Caco-2 (cell line): ENCODE measurements at regions not wholly inside any gene's neighbourhood (a gene's known extent, or its start where the extent isn't known, plus 50 kb on each side); places are given as distances from the start of the nearest gene placed in this dataset.

Source experiments
- BruUV-seq: library from RNA; stranded (reverse); fragments of 400-500 nt; replicated peaks from 2 replicates; lab custom pipeline; 2021; lab: Mats Ljungman, UMichigan
- CTCF ChIA-PET: fragments of 300-600 bp; sonication (Branson Sonifier 250); formaldehyde crosslinking; loops from one replicate; lab custom pipeline; 2022; ENCODE audit warnings: antibody characterized with exemption; lab: Charles Lee
- POLR2A ChIA-PET: fragments of 300-600 bp; sonication (Branson Sonifier 250); formaldehyde crosslinking; loops from one replicate; lab custom pipeline; 2022; ENCODE audit warnings: antibody characterized with exemption; lab: Charles Lee
- DNase-seq, 2 experiments: peaks; one replicate each; pipeline versions ENCODE4 v3.0.0 to v3.0.0-alpha.2; 2020 to 2022
- H3K27me3 ChIP-seq: replicated peaks from 2 replicates; pipeline ENCODE4 v1.6.0; 2011; ENCODE audit warnings: low read length; ENCODE audit not compliant: control insufficient read depth, insufficient read depth
- H3K36me3 ChIP-seq: 2 replicates; pipeline ENCODE4 v1.5.1; 2011; ENCODE audit warnings: low read length; ENCODE audit not compliant: control insufficient read depth, insufficient read depth
- H3K4me1 ChIP-seq: fragments of 250-450 bp; sonication (Bioruptor Pico); 2 replicates; pipeline ENCODE4 v1.5.1; 2020; ENCODE audit warnings: mild to moderate bottlenecking
- H3K4me3 ChIP-seq: 2 replicates; pipeline ENCODE4 v1.5.1; 2011; ENCODE audit warnings: low read depth, mild to moderate bottlenecking, control low read depth, low read length
- H3K9me3 ChIP-seq: fragments of 250-450 bp; sonication (Bioruptor Pico); 2 replicates; pipeline ENCODE4 v1.5.1; 2020; ENCODE audit warnings: mild to moderate bottlenecking, moderate library complexity
- H3K27ac Mint-ChIP-seq: one replicate; pipeline ENCODE4 v1.8.0; 2022; ENCODE audit warnings: mixed read lengths; ENCODE audit not compliant: unreplicated experiment
- H3K27me3 Mint-ChIP-seq: one replicate; pipeline ENCODE4 v1.8.0; 2022; ENCODE audit warnings: mixed read lengths; ENCODE audit not compliant: insufficient read depth, unreplicated experiment
- H3K36me3 Mint-ChIP-seq: one replicate; pipeline ENCODE4 v1.8.0; 2022; ENCODE audit warnings: mild to moderate bottlenecking, mixed read lengths; ENCODE audit not compliant: insufficient read depth, unreplicated experiment
- H3K4me1 Mint-ChIP-seq: one replicate; pipeline ENCODE4 v1.8.0; 2022; ENCODE audit warnings: low read depth, mixed read lengths; ENCODE audit not compliant: unreplicated experiment
- H3K4me3 Mint-ChIP-seq: one replicate; pipeline ENCODE4 v1.8.0; 2022; ENCODE audit warnings: mild to moderate bottlenecking, moderate library complexity, mixed read lengths; ENCODE audit not compliant: unreplicated experiment
- H3K9me3 Mint-ChIP-seq: one replicate; pipeline ENCODE4 v1.8.0; 2022; ENCODE audit warnings: mixed read lengths; ENCODE audit not compliant: unreplicated experiment
- intact Hi-C: fragments of 100-400 bp; cut with micrococcal nuclease; formaldehyde crosslinking; loops from one replicate; pipeline ENCODE4 v1.10.0; 2022; ENCODE audit not compliant: unreplicated experiment
- TF ChIP-seq, protein P1 (sequence below), 2 experiments: fragments of 200-600 bp in 1 of 2; IDR thresholded peaks; 1 replicate in 1 of 2; 2 replicates in 1 of 2; pipeline versions ENCODE4 v1.5.1 to v1.8.0; 2011 to 2022; ENCODE audit warnings: antibody characterized with exemption in 1 of 2, control low read depth in 1 of 2, inconsistent platforms in 1 of 2, low read depth in 1 of 2, low read length in 1 of 2, mild to moderate bottlenecking in 1 of 2, moderate library complexity in 1 of 2; ENCODE audit not compliant: insufficient read depth in 1 of 2, severe bottlenecking in 1 of 2, unreplicated experiment in 1 of 2

DNA sequence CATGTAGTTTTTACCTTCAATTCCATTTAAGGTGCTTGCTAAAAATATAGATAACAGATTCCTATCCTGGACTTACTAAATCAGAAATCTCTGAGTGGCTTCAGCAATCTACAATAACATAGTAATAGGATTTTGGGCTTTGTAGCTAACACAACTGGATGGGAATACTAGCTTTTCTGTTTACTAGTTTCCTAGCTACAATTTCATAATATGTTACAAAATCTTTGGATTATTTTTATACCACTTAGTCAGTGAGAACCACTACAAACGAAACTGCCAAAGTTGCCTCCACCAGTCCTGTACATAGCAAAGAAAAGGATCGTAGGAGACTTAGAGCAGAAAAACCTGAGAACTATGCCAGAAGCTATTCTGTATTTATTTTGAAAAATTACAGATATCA lies 87.7 kb upstream of the ANO3 start:
- no peaks in the 10 kb centered on the region for H3K36me3 ChIP-seq
- ChIA-PET CTCF (no interaction called here), POLR2A (no interaction called here)
- Mint-ChIP-seq H3K4me1 (no peaks in the 10 kb centered on the region), H3K36me3 (no peaks in the 10 kb centered on the region), H3K27me3 (no peaks in the 10 kb centered on the region), H3K27ac (no peak overlapping the region), H3K4me3 (no peak overlapping the region), H3K9me3 (no peaks in the 10 kb centered on the region)
- TF ChIP-seq, protein P1, sequence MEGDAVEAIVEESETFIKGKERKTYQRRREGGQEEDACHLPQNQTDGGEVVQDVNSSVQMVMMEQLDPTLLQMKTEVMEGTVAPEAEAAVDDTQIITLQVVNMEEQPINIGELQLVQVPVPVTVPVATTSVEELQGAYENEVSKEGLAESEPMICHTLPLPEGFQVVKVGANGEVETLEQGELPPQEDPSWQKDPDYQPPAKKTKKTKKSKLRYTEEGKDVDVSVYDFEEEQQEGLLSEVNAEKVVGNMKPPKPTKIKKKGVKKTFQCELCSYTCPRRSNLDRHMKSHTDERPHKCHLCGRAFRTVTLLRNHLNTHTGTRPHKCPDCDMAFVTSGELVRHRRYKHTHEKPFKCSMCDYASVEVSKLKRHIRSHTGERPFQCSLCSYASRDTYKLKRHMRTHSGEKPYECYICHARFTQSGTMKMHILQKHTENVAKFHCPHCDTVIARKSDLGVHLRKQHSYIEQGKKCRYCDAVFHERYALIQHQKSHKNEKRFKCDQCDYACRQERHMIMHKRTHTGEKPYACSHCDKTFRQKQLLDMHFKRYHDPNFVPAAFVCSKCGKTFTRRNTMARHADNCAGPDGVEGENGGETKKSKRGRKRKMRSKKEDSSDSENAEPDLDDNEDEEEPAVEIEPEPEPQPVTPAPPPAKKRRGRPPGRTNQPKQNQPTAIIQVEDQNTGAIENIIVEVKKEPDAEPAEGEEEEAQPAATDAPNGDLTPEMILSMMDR (IDR thresholded peaks at IDR 0.05; ENCODE audit: insufficient read depth in 1 of 2, low read depth in 1 of 2, low read length in 1 of 2, severe bottlenecking in 1 of 2, unreplicated experiment in 1 of 2): no peak
- no peak for DNase-seq
- H3K4me3 ChIP-seq: no peak overlapping the region
- H3K4me1 ChIP-seq: no peaks in the 10 kb centered on the region
- H3K27me3 ChIP-seq: no peaks in the 10 kb centered on the region; the same call in 1 of the 2 replicates
- intact Hi-C loops: no loop called here
- no TSS peak for BruUV-seq
- no peaks in the 10 kb centered on the region for H3K9me3 ChIP-seq

DNA sequence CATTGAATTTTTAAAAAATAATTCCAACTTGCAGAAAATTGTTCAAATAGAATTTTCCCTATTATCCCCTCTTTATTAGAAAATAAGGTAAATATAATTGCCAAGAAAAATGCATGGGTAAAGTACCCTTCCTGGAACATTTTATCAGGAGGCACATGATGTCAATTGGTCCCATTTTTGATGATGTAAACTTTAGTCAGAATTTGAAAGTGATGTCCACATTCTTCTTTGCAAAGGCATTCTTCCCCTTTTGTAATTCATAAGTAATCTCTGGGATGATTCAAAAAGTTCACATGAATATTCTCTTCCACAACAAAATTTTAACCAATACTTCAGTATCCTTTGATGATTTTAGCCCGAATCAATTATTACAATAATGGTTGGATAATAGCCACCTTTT lies 86.9 kb upstream of the ANO3 start:
- TF ChIP-seq, protein P1 (IDR thresholded peaks at IDR 0.05; ENCODE audit: insufficient read depth in 1 of 2, low read depth in 1 of 2, low read length in 1 of 2, severe bottlenecking in 1 of 2, unreplicated experiment in 1 of 2): no peak
- Mint-ChIP-seq H3K4me3 (no peak overlapping the region), H3K27ac (no peak overlapping the region), H3K36me3 (no peaks in the 10 kb centered on the region), H3K27me3 (peaks cover 2% of the 10 kb centered on the region), H3K4me1 (no peaks in the 10 kb centered on the region), H3K9me3 (no peaks in the 10 kb centered on the region)
- no TSS peak for BruUV-seq
- CTCF ChIA-PET: no interaction called here
- Histone ChIP-seq H3K27me3 (no peaks in the 10 kb centered on the region; the same call in 1 of the 2 replicates), H3K36me3 (no peaks in the 10 kb centered on the region), H3K4me3 (no peak overlapping the region), H3K9me3 (no peaks in the 10 kb centered on the region), H3K4me1 (no peaks in the 10 kb centered on the region)
- intact Hi-C loops: no loop called here
- DNase-seq: no peak
- POLR2A ChIA-PET: no interaction called here

DNA sequence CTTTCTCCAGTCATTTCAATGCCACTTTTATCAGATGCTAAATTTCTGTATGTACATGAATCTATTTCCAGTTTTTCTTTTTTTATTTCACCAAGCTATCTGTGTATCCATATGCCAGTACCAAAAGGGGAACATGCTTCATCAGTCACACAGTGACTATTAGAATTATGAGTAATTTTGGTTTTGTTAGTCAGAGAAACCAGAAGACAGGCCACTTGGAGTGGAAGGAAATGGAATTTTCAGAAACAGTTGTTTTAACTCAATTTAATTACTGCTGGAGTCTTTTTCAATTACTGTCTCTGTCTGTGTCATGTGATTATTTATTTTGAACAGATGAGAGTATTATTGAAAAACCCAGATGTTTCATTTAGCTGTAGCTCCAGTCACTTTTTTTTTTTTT lies 84.6 kb upstream of the ANO3 start:
- Histone ChIP-seq H3K9me3 (no peaks in the 10 kb centered on the region), H3K27me3 (no peaks in the 10 kb centered on the region; the same call in 1 of the 2 replicates), H3K4me3 (no peak overlapping the region), H3K4me1 (no peaks in the 10 kb centered on the region), H3K36me3 (no peaks in the 10 kb centered on the region)
- Mint-ChIP-seq H3K4me3 (no peak overlapping the region), H3K9me3 (no peaks in the 10 kb centered on the region), H3K4me1 (no peaks in the 10 kb centered on the region), H3K27ac (no peak overlapping the region), H3K36me3 (no peaks in the 10 kb centered on the region), H3K27me3 (peaks cover 8% of the 10 kb centered on the region)
- BruUV-seq: no TSS peak
- ChIA-PET CTCF (no interaction called here), POLR2A (no interaction called here)
- TF ChIP-seq, protein P1 (IDR thresholded peaks at IDR 0.05; ENCODE audit: insufficient read depth in 1 of 2, low read depth in 1 of 2, low read length in 1 of 2, severe bottlenecking in 1 of 2, unreplicated experiment in 1 of 2): no peak
- intact Hi-C loops: no loop called here
- DNase-seq: no peak
